ENCODE measurements at regions not wholly inside any gene's neighbourhood (a gene's known extent, or its start where the extent isn't known, plus 50 kb on each side); places are given as distances from the start of the nearest gene placed in this dataset.

GRCh38 chr2:220309215-220309614 lies 681.8 kb downstream of the SLC4A3 start:
- DNase-seq = no peak

GRCh38 chr2:220310451-220310861 lies 683.0 kb downstream of the SLC4A3 start:
- DNase-seq = no peak

- no peak for DNase-seq
Measured at GRCh38 chr2:220315098-220315823, 687.8 kb downstream of the SLC4A3 start.

- DNase-seq = no peak
Measured at GRCh38 chr2:220318037-220318436, 690.6 kb downstream of the SLC4A3 start.

GRCh38 chr2:220318508-220318907 lies 691.1 kb downstream of the SLC4A3 start:
- DNase-seq = no peak

- DNase-seq = no peak
Measured at GRCh38 chr2:220320326-220320725, 692.9 kb downstream of the SLC4A3 start.

- no peak for DNase-seq
Measured at GRCh38 chr2:220332886-220333285, 705.5 kb downstream of the SLC4A3 start.

- DNase-seq = no peak
Measured at GRCh38 chr2:220334210-220334609, 706.8 kb downstream of the SLC4A3 start.

GRCh38 chr2:220334871-220335590 lies 707.6 kb downstream of the SLC4A3 start:
- DNase-seq = no peak

- DNase-seq = no peak
Measured at GRCh38 chr2:220335591-220335915, 708.1 kb downstream of the SLC4A3 start.

GRCh38 chr2:220336771-220337170 lies 709.3 kb downstream of the SLC4A3 start:
- no peak for DNase-seq

GRCh38 chr2:220337611-220338440 lies 710.4 kb downstream of the SLC4A3 start:
- no peak for DNase-seq

GRCh38 chr2:220341014-220341413 lies 713.6 kb downstream of the SLC4A3 start:
- no peak for DNase-seq

- no peak for DNase-seq
Measured at GRCh38 chr2:220346919-220347318, 719.5 kb downstream of the SLC4A3 start.

GRCh38 chr2:220347626-220348025 lies 720.2 kb downstream of the SLC4A3 start:
- no peak for DNase-seq

GRCh38 chr2:220348206-220348605 lies 720.8 kb downstream of the SLC4A3 start:
- DNase-seq = no peak

GRCh38 chr2:220353897-220354296 lies 726.5 kb downstream of the SLC4A3 start:
- DNase-seq = no peak

- DNase-seq = no peak
Measured at GRCh38 chr2:220356076-220356475, 728.6 kb downstream of the SLC4A3 start.

GRCh38 chr2:220365023-220365422 lies 737.6 kb downstream of the SLC4A3 start:
- no peak for DNase-seq

GRCh38 chr2:220366765-220367164 lies 739.3 kb downstream of the SLC4A3 start:
- DNase-seq = no peak

GRCh38 chr2:220370764-220371163 lies 743.3 kb downstream of the SLC4A3 start:
- DNase-seq = no peak

GRCh38 chr2:220371211-220371610 lies 743.8 kb downstream of the SLC4A3 start:
- DNase-seq = no peak

- no peak for DNase-seq
Measured at GRCh38 chr2:220373878-220374277, 746.4 kb downstream of the SLC4A3 start.

GRCh38 chr2:220374282-220374681 lies 746.9 kb downstream of the SLC4A3 start:
- no peak for DNase-seq
